T-helper 17 cell (primary cell): ENCODE measurements at regions not wholly inside any gene's neighbourhood (a gene's known extent, or its start where the extent isn't known, plus 50 kb on each side); places are given as distances from the start of the nearest gene placed in this dataset.

Experiments used
- ATAC-seq: fragments of 150-1000 bp; cut with Tn5 transposase; 2 replicates; pipeline ENCODE4 v1.10.0; 2021; ENCODE audit warnings: mild to moderate bottlenecking, moderate library complexity
- DNase-seq, 3 donors: peaks; one replicate each; pipeline versions ENCODE4 v3.0.0 to v3.0.0-alpha.2; 2020 to 2021
- H3K9me3 ChIP-seq: one replicate; pipeline ENCODE4 v1.7.0; 2013; ENCODE audit warnings: low read length, mild to moderate bottlenecking; ENCODE audit not compliant: control insufficient read depth, poor library complexity, severe bottlenecking
- H3K27ac Mint-ChIP-seq: one replicate; pipeline ENCODE4 v1.8.0; 2022; ENCODE audit warnings: mild to moderate bottlenecking, moderate library complexity, mixed read lengths
- H3K27me3 Mint-ChIP-seq: one replicate; pipeline ENCODE4 v1.8.0; 2022; ENCODE audit warnings: mixed read lengths
- H3K36me3 Mint-ChIP-seq: one replicate; pipeline ENCODE4 v1.8.0; 2022; ENCODE audit warnings: low read depth, mixed read lengths
- H3K4me1 Mint-ChIP-seq: one replicate; pipeline ENCODE4 v1.8.0; 2022; ENCODE audit warnings: mild to moderate bottlenecking, mixed read lengths
- H3K4me3 Mint-ChIP-seq: one replicate; pipeline ENCODE4 v1.8.0; 2022; ENCODE audit warnings: mild to moderate bottlenecking, moderate library complexity, mixed read lengths

GRCh38 chr5:143761663-143762062, 50.3 kb upstream of the HMHB1 start:
- DNase-seq: no peak

GRCh38 chr5:143760755-143761154, 51.2 kb upstream of the HMHB1 start:
- Mint-ChIP-seq H3K4me3 (no peak overlapping the region), H3K36me3 (no peaks in the 10 kb centered on the region), H3K4me1 (peaks cover 5% of the 10 kb centered on the region), H3K27ac (no peak overlapping the region), H3K27me3 (peaks cover 16% of the 10 kb centered on the region)
- DNase-seq (no peak), ATAC-seq (no peak)
- H3K9me3 ChIP-seq: no peaks in the 10 kb centered on the region

More at GRCh38 chr5:143761663-143762062, 50.3 kb upstream of the HMHB1 start:
- no peak overlapping the region for H3K27ac Mint-ChIP-seq
- H3K36me3 Mint-ChIP-seq: peaks cover 2% of the 10 kb centered on the region
- no peak for ATAC-seq
- H3K4me3 Mint-ChIP-seq: no peak overlapping the region
- H3K27me3 Mint-ChIP-seq: peaks cover 16% of the 10 kb centered on the region
- no peaks in the 10 kb centered on the region for H3K9me3 ChIP-seq
- H3K4me1 Mint-ChIP-seq: peaks cover 5% of the 10 kb centered on the region

GRCh38 chr5:143760131-143760505, 51.8 kb upstream of the HMHB1 start:
- Mint-ChIP-seq H3K27me3 (peaks cover 16% of the 10 kb centered on the region), H3K4me1 (peaks cover 5% of the 10 kb centered on the region), H3K36me3 (no peaks in the 10 kb centered on the region), H3K27ac (no peak overlapping the region), H3K4me3 (no peak overlapping the region)
- no peaks in the 10 kb centered on the region for H3K9me3 ChIP-seq
- ATAC-seq (no peak), DNase-seq (no peak)

- no peak for ATAC-seq
- H3K36me3 Mint-ChIP-seq: no peaks in the 10 kb centered on the region
- no peaks in the 10 kb centered on the region for H3K9me3 ChIP-seq
- H3K27ac Mint-ChIP-seq: no peak overlapping the region
- H3K4me1 Mint-ChIP-seq: peaks cover 5% of the 10 kb centered on the region
- peaks cover 16% of the 10 kb centered on the region for H3K27me3 Mint-ChIP-seq
- H3K4me3 Mint-ChIP-seq: no peak overlapping the region
- DNase-seq: no peak
Observed at GRCh38 chr5:143759396-143760130, 52.4 kb upstream of the HMHB1 start.

GRCh38 chr5:143758750-143759149, 53.2 kb upstream of the HMHB1 start:
- Mint-ChIP-seq H3K36me3 (no peaks in the 10 kb centered on the region), H3K27ac (no peak overlapping the region), H3K4me3 (no peak overlapping the region), H3K4me1 (peaks cover 5% of the 10 kb centered on the region), H3K27me3 (peaks cover 16% of the 10 kb centered on the region)
- ATAC-seq (no peak), DNase-seq (no peak)
- no peaks in the 10 kb centered on the region for H3K9me3 ChIP-seq

GRCh38 chr5:143758015-143758414, 53.9 kb upstream of the HMHB1 start:
- ATAC-seq (no peak), DNase-seq (no peak)
- H3K9me3 ChIP-seq: no peaks in the 10 kb centered on the region
- Mint-ChIP-seq H3K4me3 (no peak overlapping the region), H3K27ac (no peak overlapping the region), H3K36me3 (no peaks in the 10 kb centered on the region), H3K27me3 (peaks cover 22% of the 10 kb centered on the region), H3K4me1 (peaks cover 5% of the 10 kb centered on the region)

- Mint-ChIP-seq H3K27ac (no peak overlapping the region), H3K27me3 (peaks cover 23% of the 10 kb centered on the region), H3K4me3 (no peak overlapping the region), H3K36me3 (no peaks in the 10 kb centered on the region), H3K4me1 (peaks cover 5% of the 10 kb centered on the region)
- DNase-seq: no peak
- H3K9me3 ChIP-seq: no peaks in the 10 kb centered on the region
- no peak for ATAC-seq
Observed at GRCh38 chr5:143757116-143757515, 54.8 kb upstream of the HMHB1 start.

- H3K9me3 ChIP-seq: no peaks in the 10 kb centered on the region
- Mint-ChIP-seq H3K36me3 (no peaks in the 10 kb centered on the region), H3K4me3 (no peak overlapping the region), H3K4me1 (peaks cover 5% of the 10 kb centered on the region), H3K27ac (no peak overlapping the region), H3K27me3 (peaks cover 30% of the 10 kb centered on the region)
- ATAC-seq: no peak
- no peak for DNase-seq
Observed at GRCh38 chr5:143755966-143756365, 56.0 kb upstream of the HMHB1 start.

GRCh38 chr5:143752165-143752850, 59.7 kb upstream of the HMHB1 start:
- no peaks in the 10 kb centered on the region for H3K9me3 ChIP-seq
- peaks cover 26% of the 10 kb centered on the region for H3K27me3 Mint-ChIP-seq
- peaks cover 3% of the 10 kb centered on the region for H3K4me1 Mint-ChIP-seq
- H3K4me3 Mint-ChIP-seq: no peak overlapping the region
- DNase-seq: no peak
- ATAC-seq: no peak
- H3K36me3 Mint-ChIP-seq: no peaks in the 10 kb centered on the region
- H3K27ac Mint-ChIP-seq: no peak overlapping the region

GRCh38 chr5:143751342-143751741, 60.6 kb upstream of the HMHB1 start:
- no peak overlapping the region for H3K27ac Mint-ChIP-seq
- no peaks in the 10 kb centered on the region for H3K36me3 Mint-ChIP-seq
- no peaks in the 10 kb centered on the region for H3K9me3 ChIP-seq
- H3K27me3 Mint-ChIP-seq: peaks cover 26% of the 10 kb centered on the region
- H3K4me3 Mint-ChIP-seq: no peak overlapping the region
- DNase-seq (no peak), ATAC-seq (no peak)
- H3K4me1 Mint-ChIP-seq: no peaks in the 10 kb centered on the region

- Mint-ChIP-seq H3K4me3 (no peak overlapping the region), H3K27me3 (peaks cover 26% of the 10 kb centered on the region), H3K36me3 (no peaks in the 10 kb centered on the region), H3K4me1 (no peaks in the 10 kb centered on the region), H3K27ac (no peak overlapping the region)
- no peak for DNase-seq
- no peak for ATAC-seq
- H3K9me3 ChIP-seq: no peaks in the 10 kb centered on the region
Observed at GRCh38 chr5:143749581-143750205, 62.3 kb upstream of the HMHB1 start.

GRCh38 chr5:143748516-143748915, 63.4 kb upstream of the HMHB1 start:
- no peak for DNase-seq
- ATAC-seq: no peak
- H3K27me3 Mint-ChIP-seq: peaks cover 25% of the 10 kb centered on the region
- H3K9me3 ChIP-seq: no peaks in the 10 kb centered on the region
- H3K4me3 Mint-ChIP-seq: no peak overlapping the region
- no peak overlapping the region for H3K27ac Mint-ChIP-seq
- H3K36me3 Mint-ChIP-seq: no peaks in the 10 kb centered on the region
- no peaks in the 10 kb centered on the region for H3K4me1 Mint-ChIP-seq

GRCh38 chr5:143742951-143743350, 69.0 kb upstream of the HMHB1 start:
- no peak overlapping the region for H3K4me3 Mint-ChIP-seq
- H3K4me1 Mint-ChIP-seq: peaks cover 3% of the 10 kb centered on the region
- H3K27me3 Mint-ChIP-seq: peaks cover 6% of the 10 kb centered on the region
- no peaks in the 10 kb centered on the region for H3K9me3 ChIP-seq
- no peak for DNase-seq
- no peak overlapping the region for H3K27ac Mint-ChIP-seq
- no peak for ATAC-seq
- H3K36me3 Mint-ChIP-seq: no peaks in the 10 kb centered on the region
